GM21447 (cell line): ENCODE measurements at regions not wholly inside any gene's neighbourhood (a gene's known extent, or its start where the extent isn't known, plus 50 kb on each side); places are given as distances from the start of the nearest gene placed in this dataset.

Source experiments
- ATAC-seq: cut with Tn5 transposase; IDR thresholded peaks from one replicate; pipeline ENCODE4 v1.9.1; 2021; ENCODE audit not compliant: unreplicated experiment

DNA sequence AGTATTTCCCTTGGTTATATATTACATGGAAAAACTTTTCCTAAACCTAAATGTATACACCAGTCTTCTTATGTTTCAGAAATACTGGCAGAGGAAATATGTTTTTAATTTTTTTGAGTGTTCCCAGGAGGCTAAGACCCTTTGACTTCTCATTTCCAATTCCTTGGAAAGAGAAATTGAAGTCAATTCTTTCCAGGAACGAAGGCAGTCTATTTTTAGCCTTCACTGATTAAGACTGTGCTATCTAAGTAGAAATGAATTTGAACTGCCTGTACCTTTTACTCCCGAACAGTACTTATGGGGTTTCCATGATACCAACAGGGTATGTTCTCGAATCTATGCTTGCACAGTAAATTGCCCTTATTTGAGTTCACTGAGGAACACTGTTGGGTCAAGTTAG lies 340.3 kb upstream of the CD180 start:
- ATAC-seq = no peak

- no peak for ATAC-seq
Measured at GRCh38 chr5:67530609-67531255, 334.1 kb upstream of the CD180 start.

- ATAC-seq = no peak
Measured at GRCh38 chr5:67528953-67529352, 332.4 kb upstream of the CD180 start.

- ATAC-seq = no peak
Measured at GRCh38 chr5:67526793-67527192, 330.2 kb upstream of the CD180 start.

- no peak for ATAC-seq
Measured at GRCh38 chr5:67520161-67520908, 323.7 kb upstream of the CD180 start.

DNA sequence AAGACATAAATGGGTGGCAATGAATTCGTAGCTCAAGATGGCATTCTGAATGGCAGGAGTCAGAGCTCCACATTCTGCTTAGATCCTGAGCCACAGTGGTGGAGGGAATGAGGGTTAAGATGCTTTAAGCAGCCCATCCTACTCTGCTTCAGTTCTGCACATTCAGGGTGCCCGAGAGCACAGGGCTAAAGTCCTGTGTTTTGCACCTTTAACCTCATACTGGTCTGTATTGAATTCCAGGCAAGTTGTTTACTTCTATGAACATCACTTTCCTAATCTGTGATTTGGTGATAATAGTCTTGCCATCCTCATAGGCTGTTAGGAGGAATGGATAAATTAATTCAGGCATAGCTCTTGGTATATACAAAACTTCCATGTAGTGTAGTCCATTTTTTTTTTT lies 321.6 kb upstream of the CD180 start:
- no peak for ATAC-seq

- no peak for ATAC-seq
Measured at GRCh38 chr5:67516948-67517565, 320.5 kb upstream of the CD180 start.

DNA sequence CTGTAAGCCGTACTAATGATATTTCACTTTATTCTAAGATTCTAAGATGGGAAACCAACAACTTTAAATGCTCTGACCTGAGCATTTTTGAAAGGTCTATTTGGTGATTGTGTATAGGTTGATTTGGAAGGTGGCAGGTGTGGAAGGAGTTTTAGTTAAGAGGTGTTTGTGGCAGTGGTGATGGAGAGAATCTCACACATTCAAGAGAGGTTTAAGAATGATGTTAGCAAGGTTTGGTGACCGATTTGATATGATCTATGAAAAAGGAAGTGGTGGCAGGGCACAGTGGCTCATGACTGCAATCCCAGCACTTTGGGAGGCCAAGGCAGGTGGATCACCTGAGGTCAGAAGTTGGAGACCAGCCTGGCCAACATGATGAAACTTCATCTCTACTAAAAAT lies 319.2 kb upstream of the CD180 start:
- ATAC-seq = no peak

- ATAC-seq = no peak
Measured at GRCh38 chr5:67515020-67515689, 318.6 kb upstream of the CD180 start.

GRCh38 chr5:67512758-67513157 lies 316.2 kb upstream of the CD180 start:
- ATAC-seq = no peak

- ATAC-seq = no peak
Measured at GRCh38 chr5:67511911-67512310, 315.3 kb upstream of the CD180 start.

GRCh38 chr5:67510204-67510603 lies 313.6 kb upstream of the CD180 start:
- ATAC-seq = no peak

- ATAC-seq = no peak
Measured at GRCh38 chr5:67509402-67510186, 313.0 kb upstream of the CD180 start.

- ATAC-seq = no peak
Measured at GRCh38 chr5:67506241-67506640, 309.6 kb upstream of the CD180 start.

DNA sequence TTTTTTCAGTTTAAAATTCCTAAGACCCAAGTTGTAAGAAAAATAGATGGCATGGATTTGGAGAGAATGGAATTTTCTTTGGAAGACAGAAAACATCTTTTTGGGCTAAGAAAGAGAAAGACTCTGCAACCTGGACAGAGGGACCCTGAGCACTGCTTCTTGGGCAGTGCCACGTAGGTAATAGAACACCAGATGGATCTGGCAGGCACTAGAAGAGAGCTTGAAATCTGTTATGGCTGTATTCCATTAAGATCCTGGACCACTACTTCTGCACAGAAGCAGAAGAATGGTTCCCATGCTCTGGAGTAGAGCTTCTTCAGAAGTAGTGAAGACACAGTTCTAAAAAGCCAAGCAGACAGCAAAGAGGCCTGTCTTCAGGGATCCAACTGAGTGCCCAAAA lies 306.4 kb upstream of the CD180 start:
- no peak for ATAC-seq

- no peak for ATAC-seq
Measured at GRCh38 chr5:67496051-67496450, 299.5 kb upstream of the CD180 start.

DNA sequence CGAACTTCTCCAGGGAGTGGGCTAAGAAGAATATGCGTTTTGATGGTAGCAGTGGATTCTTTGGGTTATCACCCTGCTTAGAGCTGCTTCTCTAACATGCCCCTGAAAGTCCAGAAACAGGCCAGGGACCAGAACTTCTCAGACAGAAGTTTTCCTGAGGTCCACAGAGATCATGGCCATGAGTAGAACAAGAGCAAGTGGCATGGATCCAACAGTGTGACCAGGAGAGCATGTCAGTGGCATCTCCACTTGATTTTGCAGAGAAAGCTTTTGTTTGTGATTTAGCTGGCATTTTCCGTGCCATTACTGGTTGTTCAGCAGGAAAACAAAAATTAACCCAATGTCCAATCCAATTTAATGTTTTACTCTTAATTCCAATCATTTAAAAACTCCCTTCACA lies 298.5 kb upstream of the CD180 start:
- no peak for ATAC-seq

DNA sequence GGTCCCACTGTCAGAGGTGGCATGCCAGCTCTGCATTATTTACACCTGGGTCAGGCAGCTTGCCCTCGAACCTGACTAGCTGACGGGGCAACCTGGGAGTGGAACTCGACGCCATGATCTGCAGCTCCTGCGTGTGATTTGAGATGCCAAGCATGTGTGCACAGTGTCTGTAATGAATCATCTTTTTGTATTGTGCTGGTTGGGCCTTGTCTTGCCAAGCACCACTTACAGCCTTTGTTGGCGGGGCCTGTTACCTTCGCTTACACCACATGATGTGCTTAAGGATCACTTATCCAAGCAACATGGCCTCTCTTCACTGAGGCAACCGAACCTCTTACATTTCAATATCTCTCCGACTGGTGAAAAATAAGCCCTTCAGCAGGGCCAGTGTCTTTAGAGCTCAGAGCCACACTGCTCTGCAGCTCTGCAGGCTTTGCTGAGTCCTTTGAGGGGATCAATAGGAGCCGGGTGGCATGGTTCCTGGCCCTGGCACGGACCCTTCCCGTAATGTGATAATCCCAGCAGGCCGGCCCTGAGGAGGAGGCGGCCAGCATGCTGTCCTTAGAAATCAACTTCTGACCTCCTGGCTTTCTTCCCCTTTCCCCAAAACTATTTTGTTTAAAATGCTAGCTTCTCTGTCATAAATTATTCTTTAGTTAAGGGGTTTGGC lies 297.7 kb upstream of the CD180 start:
- no peak for ATAC-seq

GRCh38 chr5:67493676-67494075 lies 297.1 kb upstream of the CD180 start:
- ATAC-seq = no peak

GRCh38 chr5:67490543-67491321 lies 294.1 kb upstream of the CD180 start:
- ATAC-seq = no peak
